ENCODE measurements at regions not wholly inside any gene's neighbourhood (a gene's known extent, or its start where the extent isn't known, plus 50 kb on each side); places are given as distances from the start of the nearest gene placed in this dataset.

GRCh38 chr10:64173826-64174225 lies 652.6 kb downstream of the REEP3 start:
- no peak overlapping the region for H3K27ac ChIP-seq
- DNase-seq (ENCODE audit: low spot score), result no peak
- POLR2A ChIA-PET (ENCODE audit: low non-redundant PET), result no interaction called here
- TF ChIP-seq CTCF (conservative IDR thresholded peaks at IDR 0.05; ENCODE audit: low read depth), result no peak
- CTCF ChIA-PET, result no interaction called here

DNA sequence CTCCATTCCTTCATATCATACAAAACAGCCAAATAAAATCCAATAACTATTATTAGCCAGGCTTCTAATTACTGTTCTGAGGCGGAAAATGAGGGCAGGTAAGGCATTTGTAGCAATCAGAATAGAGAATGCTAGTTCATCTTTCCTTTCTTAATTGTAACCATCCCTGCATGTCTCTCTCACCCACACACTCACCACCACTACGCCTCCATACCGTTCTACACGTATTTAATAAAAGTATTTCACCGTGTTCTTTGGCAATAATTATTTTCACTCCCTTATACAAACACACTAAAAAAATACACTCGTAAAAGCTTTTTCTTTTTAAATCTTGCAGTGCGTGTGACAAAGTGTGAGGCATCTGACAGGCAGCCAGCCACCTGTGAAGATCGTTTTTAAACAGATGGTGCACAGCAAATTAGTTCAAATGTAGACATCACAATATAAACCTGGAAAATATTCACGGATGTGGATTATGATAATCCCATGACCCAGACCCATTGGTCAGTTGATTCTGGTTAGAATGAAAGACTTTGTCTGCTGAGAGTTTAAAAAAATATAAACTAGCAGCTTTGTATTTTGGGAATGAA lies 653.6 kb downstream of the REEP3 start:
- no peak overlapping the region for H3K27ac ChIP-seq
- CTCF ChIA-PET, result no interaction called here
- no peak for DNase-seq (ENCODE audit: low spot score)
- no peak for TF ChIP-seq CTCF (conservative IDR thresholded peaks at IDR 0.05; ENCODE audit: low read depth)
- POLR2A ChIA-PET (ENCODE audit: low non-redundant PET), result no interaction called here

DNA sequence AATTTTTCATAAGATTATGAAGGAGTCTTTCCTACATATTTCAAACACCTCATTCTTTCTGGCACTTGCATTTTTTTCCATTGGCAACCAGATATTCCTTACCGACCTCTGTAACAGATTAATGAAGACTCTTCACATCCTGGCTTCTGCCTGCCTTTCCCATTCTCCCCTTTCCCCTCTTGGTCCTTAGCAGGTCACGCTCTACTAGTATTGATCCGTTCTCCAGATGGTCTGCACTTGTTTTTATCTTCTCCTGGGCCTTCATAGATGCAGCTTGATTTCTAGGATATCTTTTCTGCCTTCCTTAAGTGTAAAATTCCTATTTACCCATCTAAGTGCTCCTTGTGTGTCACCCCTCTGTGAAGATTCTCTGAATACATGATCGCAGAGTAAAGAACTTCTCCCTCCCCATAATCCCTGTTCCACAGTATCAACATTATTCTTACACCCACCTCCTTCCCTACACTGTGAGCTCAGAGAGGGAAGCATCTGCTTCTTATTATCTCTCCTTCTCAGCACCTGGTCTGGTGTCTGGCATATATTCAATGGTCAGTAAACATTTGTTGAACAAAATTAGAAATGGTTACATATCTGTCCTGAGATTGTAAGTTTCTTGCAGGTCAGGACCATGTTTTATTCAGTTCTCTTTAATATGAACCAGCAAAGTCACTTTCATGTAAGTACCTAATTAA lies 654.2 kb downstream of the REEP3 start:
- ChIA-PET CTCF (interaction anchor here (0.6 kb wide), 1 partner anchor 239 kb away, joined by 3 read pairs; no protein-coding TSS in a partner anchor), POLR2A (ENCODE audit: low non-redundant PET) (no interaction called here)
- no peak for TF ChIP-seq CTCF (conservative IDR thresholded peaks at IDR 0.05; ENCODE audit: low read depth)
- H3K27ac ChIP-seq, result no peak overlapping the region
- no peak for DNase-seq (ENCODE audit: low spot score)

GRCh38 chr10:64182671-64183070 lies 661.5 kb downstream of the REEP3 start:
- DNase-seq (ENCODE audit: low spot score), result no peak
- H3K27ac ChIP-seq, result no peak overlapping the region
- CTCF ChIA-PET, result no interaction called here
- no peak for TF ChIP-seq CTCF (conservative IDR thresholded peaks at IDR 0.05; ENCODE audit: low read depth)
- POLR2A ChIA-PET (ENCODE audit: low non-redundant PET), result no interaction called here

GRCh38 chr10:64191286-64191685 lies 670.1 kb downstream of the REEP3 start:
- no peak for TF ChIP-seq CTCF (conservative IDR thresholded peaks at IDR 0.05; ENCODE audit: low read depth)
- POLR2A ChIA-PET (ENCODE audit: low non-redundant PET), result no interaction called here
- no peak for DNase-seq (ENCODE audit: low spot score)
- CTCF ChIA-PET, result no interaction called here
- no peak overlapping the region for H3K27ac ChIP-seq

DNA sequence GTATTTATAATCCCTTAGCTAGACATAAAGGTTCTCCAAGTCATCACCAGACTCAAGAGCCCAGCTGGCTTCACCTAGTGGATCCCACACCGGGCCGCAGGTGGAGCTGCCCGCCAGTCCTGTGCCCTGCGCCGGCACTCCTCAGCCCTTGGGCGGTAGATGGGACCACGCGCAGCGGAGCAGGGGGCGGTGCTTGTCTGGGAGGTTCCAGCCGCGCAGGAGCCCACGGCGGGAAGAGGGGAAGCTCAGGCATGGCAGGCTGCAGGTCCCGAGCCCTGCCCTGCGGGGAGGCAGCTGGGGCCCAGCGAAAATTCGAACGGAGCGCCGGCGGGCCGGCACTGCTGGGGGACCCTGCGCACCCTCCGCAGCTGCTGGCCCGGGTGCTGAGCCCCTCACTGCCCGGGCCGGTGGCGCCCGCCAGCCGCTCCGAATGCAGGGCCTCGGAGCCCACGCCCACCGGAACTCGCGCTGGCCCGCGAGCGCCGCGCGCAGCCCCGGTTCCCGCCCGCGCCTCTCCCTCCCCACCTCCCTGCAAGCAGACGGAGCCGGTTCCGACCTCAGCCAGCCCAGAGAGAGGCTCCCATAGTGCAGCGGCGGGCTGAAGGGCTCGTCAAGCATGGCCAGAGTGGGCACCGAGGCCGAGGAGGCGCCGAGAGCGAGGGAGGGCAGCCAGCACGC lies 675.6 kb downstream of the REEP3 start:
- no peak for DNase-seq (ENCODE audit: low spot score)
- H3K27ac ChIP-seq, result no peak overlapping the region
- no peak for TF ChIP-seq CTCF (conservative IDR thresholded peaks at IDR 0.05; ENCODE audit: low read depth)
- CTCF ChIA-PET, result no interaction called here
- POLR2A ChIA-PET (ENCODE audit: low non-redundant PET), result no interaction called here

All from RWPE1 (cell line).